Loucy (cell line): ENCODE measurements at regions not wholly inside any gene's neighbourhood (a gene's known extent, or its start where the extent isn't known, plus 50 kb on each side); places are given as distances from the start of the nearest gene placed in this dataset.

Experiments used
- EZH2phosphoT487 ChIP-seq: fragments of 200-600 bp; IDR thresholded peaks from 2 replicates; pipeline ENCODE4 v1.6.1; 2018; ENCODE audit warnings: antibody characterized with exemption, mild to moderate bottlenecking, moderate library complexity, borderline replicate concordance
- TF ChIP-seq, protein P1 (sequence below): fragments of 200-600 bp; sonication (generic); conservative IDR thresholded peaks from 2 replicates; pipeline ENCODE4 v1.5.1; 2014; ENCODE audit warnings: mild to moderate bottlenecking, antibody characterized with exemption, low read length

DNA sequence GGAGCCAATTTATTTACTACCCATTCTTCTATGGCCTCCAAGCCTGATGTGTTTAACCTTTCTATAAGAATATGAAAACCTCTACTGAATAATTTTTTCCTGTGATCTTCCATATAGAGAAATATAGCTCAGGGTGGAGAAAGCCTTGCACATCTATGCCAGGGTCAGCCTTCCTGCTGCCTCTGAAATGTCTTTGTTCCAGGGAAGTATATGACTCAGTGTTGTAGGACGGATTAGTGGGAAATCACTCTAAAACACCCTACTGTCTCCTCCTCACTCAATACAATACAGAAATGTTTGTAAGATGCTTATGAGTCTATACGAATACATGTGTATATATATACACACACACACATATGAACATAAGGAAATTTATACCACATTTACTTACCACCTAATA, 1044.9 kb downstream of the BRINP3 start:
- TF ChIP-seq, protein P1, sequence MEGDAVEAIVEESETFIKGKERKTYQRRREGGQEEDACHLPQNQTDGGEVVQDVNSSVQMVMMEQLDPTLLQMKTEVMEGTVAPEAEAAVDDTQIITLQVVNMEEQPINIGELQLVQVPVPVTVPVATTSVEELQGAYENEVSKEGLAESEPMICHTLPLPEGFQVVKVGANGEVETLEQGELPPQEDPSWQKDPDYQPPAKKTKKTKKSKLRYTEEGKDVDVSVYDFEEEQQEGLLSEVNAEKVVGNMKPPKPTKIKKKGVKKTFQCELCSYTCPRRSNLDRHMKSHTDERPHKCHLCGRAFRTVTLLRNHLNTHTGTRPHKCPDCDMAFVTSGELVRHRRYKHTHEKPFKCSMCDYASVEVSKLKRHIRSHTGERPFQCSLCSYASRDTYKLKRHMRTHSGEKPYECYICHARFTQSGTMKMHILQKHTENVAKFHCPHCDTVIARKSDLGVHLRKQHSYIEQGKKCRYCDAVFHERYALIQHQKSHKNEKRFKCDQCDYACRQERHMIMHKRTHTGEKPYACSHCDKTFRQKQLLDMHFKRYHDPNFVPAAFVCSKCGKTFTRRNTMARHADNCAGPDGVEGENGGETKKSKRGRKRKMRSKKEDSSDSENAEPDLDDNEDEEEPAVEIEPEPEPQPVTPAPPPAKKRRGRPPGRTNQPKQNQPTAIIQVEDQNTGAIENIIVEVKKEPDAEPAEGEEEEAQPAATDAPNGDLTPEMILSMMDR: no peak
- TF ChIP-seq EZH2phosphoT487: no peak
